ENCODE measurements at regions not wholly inside any gene's neighbourhood (a gene's known extent, or its start where the extent isn't known, plus 50 kb on each side); places are given as distances from the start of the nearest gene placed in this dataset.

- Mint-ChIP-seq H3K36me3 (ENCODE audit: insufficient read depth, unreplicated experiment) (no peaks in the 10 kb centered on the region), H3K9me3 (ENCODE audit: unreplicated experiment) (peaks cover 7% of the 10 kb centered on the region), H3K27ac (ENCODE audit: low read depth, unreplicated experiment) (no peak overlapping the region), H3K4me1 (ENCODE audit: insufficient read depth, unreplicated experiment) (no peaks in the 10 kb centered on the region), H3K4me3 (ENCODE audit: unreplicated experiment) (no peak overlapping the region), H3K27me3 (ENCODE audit: insufficient read depth, unreplicated experiment) (no peaks in the 10 kb centered on the region)
- no TSS peak for BruUV-seq (replicated peaks)
- no peak for DNase-seq (ENCODE audit: unreplicated experiment)
- intact Hi-C loops (cut with micrococcal nuclease): no loop called here
- TF ChIP-seq, protein P1, sequence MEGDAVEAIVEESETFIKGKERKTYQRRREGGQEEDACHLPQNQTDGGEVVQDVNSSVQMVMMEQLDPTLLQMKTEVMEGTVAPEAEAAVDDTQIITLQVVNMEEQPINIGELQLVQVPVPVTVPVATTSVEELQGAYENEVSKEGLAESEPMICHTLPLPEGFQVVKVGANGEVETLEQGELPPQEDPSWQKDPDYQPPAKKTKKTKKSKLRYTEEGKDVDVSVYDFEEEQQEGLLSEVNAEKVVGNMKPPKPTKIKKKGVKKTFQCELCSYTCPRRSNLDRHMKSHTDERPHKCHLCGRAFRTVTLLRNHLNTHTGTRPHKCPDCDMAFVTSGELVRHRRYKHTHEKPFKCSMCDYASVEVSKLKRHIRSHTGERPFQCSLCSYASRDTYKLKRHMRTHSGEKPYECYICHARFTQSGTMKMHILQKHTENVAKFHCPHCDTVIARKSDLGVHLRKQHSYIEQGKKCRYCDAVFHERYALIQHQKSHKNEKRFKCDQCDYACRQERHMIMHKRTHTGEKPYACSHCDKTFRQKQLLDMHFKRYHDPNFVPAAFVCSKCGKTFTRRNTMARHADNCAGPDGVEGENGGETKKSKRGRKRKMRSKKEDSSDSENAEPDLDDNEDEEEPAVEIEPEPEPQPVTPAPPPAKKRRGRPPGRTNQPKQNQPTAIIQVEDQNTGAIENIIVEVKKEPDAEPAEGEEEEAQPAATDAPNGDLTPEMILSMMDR (IDR thresholded peaks at IDR 0.05; ENCODE audit: unreplicated experiment): no peak
- CTCF ChIA-PET: no interaction called here
- POLR2A ChIA-PET: interaction anchor here (0.7 to 1.0 kb wide), 2 partner anchors 13 to 30 kb away, joined by 3 read pairs; no protein-coding TSS in a partner anchor
Measured at GRCh38 chr14:83905157-83905556, 1624.8 kb upstream of the FLRT2 start.

DNA sequence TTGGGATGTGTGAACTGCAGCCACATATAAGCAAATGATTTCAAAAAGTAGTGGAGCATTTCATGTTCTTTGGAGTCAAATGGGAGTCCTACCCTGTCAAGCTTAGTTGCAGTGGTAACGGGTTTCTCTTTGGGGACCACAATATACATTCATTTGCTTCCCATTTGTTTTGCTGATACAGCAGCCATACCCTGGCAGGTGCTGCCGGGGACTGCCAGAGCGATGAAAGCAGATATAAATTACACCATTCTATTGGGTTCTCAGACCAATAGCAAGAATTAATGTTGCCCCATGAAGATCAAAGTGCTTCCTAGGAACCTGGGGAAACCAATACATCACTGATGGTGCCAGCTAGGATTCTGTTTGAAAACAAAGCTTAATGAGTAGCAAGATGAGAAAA lies 1621.5 kb upstream of the FLRT2 start:
- CTCF ChIA-PET: interaction anchor here (0.7 kb wide), 1 partner anchor 888 kb away, joined by 3 read pairs; no protein-coding TSS in a partner anchor
- TF ChIP-seq, protein P1 (IDR thresholded peaks at IDR 0.05; ENCODE audit: unreplicated experiment): no peak
- Mint-ChIP-seq H3K4me3 (ENCODE audit: unreplicated experiment) (no peak overlapping the region), H3K36me3 (ENCODE audit: insufficient read depth, unreplicated experiment) (no peaks in the 10 kb centered on the region), H3K27me3 (ENCODE audit: insufficient read depth, unreplicated experiment) (no peaks in the 10 kb centered on the region), H3K27ac (ENCODE audit: low read depth, unreplicated experiment) (no peak overlapping the region), H3K9me3 (ENCODE audit: unreplicated experiment) (peaks cover 12% of the 10 kb centered on the region), H3K4me1 (ENCODE audit: insufficient read depth, unreplicated experiment) (no peaks in the 10 kb centered on the region)
- intact Hi-C loops (cut with micrococcal nuclease): no loop called here
- no peak for DNase-seq (ENCODE audit: unreplicated experiment)
- BruUV-seq (replicated peaks): no TSS peak
- POLR2A ChIA-PET: no interaction called here

DNA sequence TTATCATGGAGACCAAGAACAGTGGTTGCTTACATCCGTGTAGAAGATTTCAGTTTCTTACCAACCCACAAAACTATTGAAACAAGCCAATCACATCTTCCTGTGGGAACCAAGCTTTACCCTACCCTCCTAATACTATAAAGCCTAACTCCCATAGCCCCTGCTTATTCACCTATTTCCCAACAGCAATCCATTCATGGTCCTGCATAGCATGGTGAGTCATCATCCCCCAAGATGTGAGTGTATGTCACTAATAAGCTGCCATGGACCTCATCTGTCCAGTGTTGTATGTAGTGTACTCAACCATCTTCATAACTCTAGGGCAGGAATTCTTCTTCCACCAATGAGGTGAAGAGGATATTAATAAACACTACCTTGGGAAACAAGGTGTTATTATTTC lies 1620.4 kb upstream of the FLRT2 start:
- Mint-ChIP-seq H3K27me3 (ENCODE audit: insufficient read depth, unreplicated experiment) (no peaks in the 10 kb centered on the region), H3K36me3 (ENCODE audit: insufficient read depth, unreplicated experiment) (no peaks in the 10 kb centered on the region), H3K4me1 (ENCODE audit: insufficient read depth, unreplicated experiment) (no peaks in the 10 kb centered on the region), H3K9me3 (ENCODE audit: unreplicated experiment) (peaks cover 12% of the 10 kb centered on the region), H3K4me3 (ENCODE audit: unreplicated experiment) (no peak overlapping the region), H3K27ac (ENCODE audit: low read depth, unreplicated experiment) (no peak overlapping the region)
- intact Hi-C loops (cut with micrococcal nuclease): no loop called here
- ChIA-PET POLR2A (no interaction called here), CTCF (no interaction called here)
- peak; percentile 53 for DNase-seq (ENCODE audit: unreplicated experiment)
- TF ChIP-seq, protein P1 (IDR thresholded peaks at IDR 0.05; ENCODE audit: unreplicated experiment): no peak
- no TSS peak for BruUV-seq (replicated peaks)

- no peak for DNase-seq (ENCODE audit: unreplicated experiment)
- CTCF ChIA-PET: no interaction called here
- Mint-ChIP-seq H3K27ac (ENCODE audit: low read depth, unreplicated experiment) (no peak overlapping the region), H3K27me3 (ENCODE audit: insufficient read depth, unreplicated experiment) (no peaks in the 10 kb centered on the region), H3K4me1 (ENCODE audit: insufficient read depth, unreplicated experiment) (no peaks in the 10 kb centered on the region), H3K9me3 (ENCODE audit: unreplicated experiment) (peaks cover 12% of the 10 kb centered on the region), H3K4me3 (ENCODE audit: unreplicated experiment) (no peak overlapping the region), H3K36me3 (ENCODE audit: insufficient read depth, unreplicated experiment) (no peaks in the 10 kb centered on the region)
- POLR2A ChIA-PET: no interaction called here
- TF ChIP-seq, protein P1 (IDR thresholded peaks at IDR 0.05; ENCODE audit: unreplicated experiment): no peak
- BruUV-seq (replicated peaks): no TSS peak
- intact Hi-C loops (cut with micrococcal nuclease): no loop called here
Measured at GRCh38 chr14:83912032-83912642, 1617.8 kb upstream of the FLRT2 start.
